ENCODE measurements at regions not wholly inside any gene's neighbourhood (a gene's known extent, or its start where the extent isn't known, plus 50 kb on each side); places are given as distances from the start of the nearest gene placed in this dataset.

- CTCF ChIA-PET, result no interaction called here
- Mint-ChIP-seq H3K9me3 (peaks cover 15% of the 10 kb centered on the region), H3K4me1 (ENCODE audit: low read depth) (no peaks in the 10 kb centered on the region), H3K27me3 (no peaks in the 10 kb centered on the region), H3K36me3 (ENCODE audit: low read depth) (no peaks in the 10 kb centered on the region), H3K4me3 (no peak overlapping the region), H3K27ac (no peak overlapping the region)
- Histone ChIP-seq H3K27me3 (ENCODE audit: control insufficient read depth in 1 of 2, insufficient read depth in 2 of 2, low read length in 2 of 2) (no peaks in the 10 kb centered on the region), H3K27ac (ENCODE audit: low read depth in 1 of 2, low read length in 2 of 2) (no peak overlapping the region), H3K4me1 (ENCODE audit: insufficient read depth, low read length) (no peaks in the 10 kb centered on the region), H3K36me3 (ENCODE audit: insufficient read depth, low read length) (no peaks in the 10 kb centered on the region), H3K4me3 (ENCODE audit: low read length) (no peak overlapping the region), H3K9me3 (ENCODE audit: control insufficient read depth in 1 of 2, insufficient read depth in 1 of 2, low read length in 2 of 2) (peaks cover 0 to 7% of the 10 kb centered on the region in 2 experiments)
- POLR2A ChIA-PET, result no interaction called here
- no peak for ATAC-seq (ENCODE audit: poor library complexity)
- intact Hi-C loops (cut with DNase I, micrococcal nuclease), result no loop called here
- TF ChIP-seq CTCF (IDR thresholded peaks at IDR 0.05), result no peak
- DNase-seq, result no peak
These were observed 398.5 kb downstream of the NUF2 start for GRCh38 chr1:163720294-163720693.

- Mint-ChIP-seq H3K27ac (no peak overlapping the region), H3K4me3 (no peak overlapping the region), H3K36me3 (ENCODE audit: low read depth) (no peaks in the 10 kb centered on the region), H3K4me1 (ENCODE audit: low read depth) (no peaks in the 10 kb centered on the region), H3K9me3 (peaks cover 27% of the 10 kb centered on the region), H3K27me3 (no peaks in the 10 kb centered on the region)
- Histone ChIP-seq H3K9me3 (ENCODE audit: control insufficient read depth in 1 of 2, insufficient read depth in 1 of 2, low read length in 2 of 2) (peaks cover 0 to 5% of the 10 kb centered on the region in 2 experiments), H3K4me3 (ENCODE audit: low read length) (no peak overlapping the region), H3K4me1 (ENCODE audit: insufficient read depth, low read length) (no peaks in the 10 kb centered on the region), H3K27ac (ENCODE audit: low read depth in 1 of 2, low read length in 2 of 2) (no peak overlapping the region), H3K27me3 (ENCODE audit: control insufficient read depth in 1 of 2, insufficient read depth in 2 of 2, low read length in 2 of 2) (no peaks in the 10 kb centered on the region), H3K36me3 (ENCODE audit: insufficient read depth, low read length) (no peaks in the 10 kb centered on the region)
- ATAC-seq (ENCODE audit: poor library complexity) (no peak), DNase-seq (no peak)
- POLR2A ChIA-PET, result no interaction called here
- CTCF ChIA-PET, result no interaction called here
- TF ChIP-seq CTCF (IDR thresholded peaks at IDR 0.05), result no peak
- intact Hi-C loops (cut with DNase I, micrococcal nuclease), result no loop called here
These were observed 403.8 kb downstream of the NUF2 start for GRCh38 chr1:163725551-163725950.

- Histone ChIP-seq H3K36me3 (ENCODE audit: insufficient read depth, low read length) (no peaks in the 10 kb centered on the region), H3K4me1 (ENCODE audit: insufficient read depth, low read length) (no peaks in the 10 kb centered on the region), H3K9me3 (ENCODE audit: control insufficient read depth in 1 of 2, insufficient read depth in 1 of 2, low read length in 2 of 2) (peaks cover 0 to 5% of the 10 kb centered on the region in 2 experiments), H3K4me3 (ENCODE audit: low read length) (no peak overlapping the region), H3K27ac (ENCODE audit: low read depth in 1 of 2, low read length in 2 of 2) (no peak overlapping the region), H3K27me3 (ENCODE audit: control insufficient read depth in 1 of 2, insufficient read depth in 2 of 2, low read length in 2 of 2) (no peaks in the 10 kb centered on the region)
- DNase-seq (no peak), ATAC-seq (ENCODE audit: poor library complexity) (no peak)
- TF ChIP-seq CTCF (IDR thresholded peaks at IDR 0.05), result no peak
- H3K27ac Mint-ChIP-seq, result no peak overlapping the region
- intact Hi-C loops (cut with DNase I, micrococcal nuclease), result no loop called here
- no peaks in the 10 kb centered on the region for H3K36me3 Mint-ChIP-seq (ENCODE audit: low read depth)
- H3K4me3 Mint-ChIP-seq, result no peak overlapping the region
- ChIA-PET CTCF (no interaction called here), POLR2A (no interaction called here)
- H3K9me3 Mint-ChIP-seq, result peaks cover 15% of the 10 kb centered on the region
- no peaks in the 10 kb centered on the region for H3K27me3 Mint-ChIP-seq
- no peaks in the 10 kb centered on the region for H3K4me1 Mint-ChIP-seq (ENCODE audit: low read depth)
These were observed 408.7 kb downstream of the NUF2 start for GRCh38 chr1:163730411-163730821.
